Activated CD8-positive, alpha-beta T cell treated with anti-CD3 and anti-CD28 coated beads for 36 hours (primary cell): ENCODE measurements at regions not wholly inside any gene's neighbourhood (a gene's known extent, or its start where the extent isn't known, plus 50 kb on each side); places are given as distances from the start of the nearest gene placed in this dataset.

Experiments
- ATAC-seq: fragments of 200-7000 bp; cut with Tn5 transposase; one replicate; pipeline ENCODE4 v1.10.0; 2021; ENCODE audit warnings: mild to moderate bottlenecking, moderate library complexity
- CTCF ChIA-PET: fragments of 350-600 bp; sonication (Branson Sonifier 250); formaldehyde crosslinking; loops from one replicate; lab custom pipeline; 2021; ENCODE audit warnings: antibody characterized with exemption; lab: Charles Lee
- POLR2A ChIA-PET: fragments of 350-600 bp; sonication (Branson Sonifier 250); formaldehyde crosslinking; loops from one replicate; lab custom pipeline; 2021; ENCODE audit warnings: antibody characterized with exemption; lab: Charles Lee
- DNase-seq: peaks from one replicate; pipeline ENCODE4 v3.0.0-alpha.2; 2020
- H3K27ac Mint-ChIP-seq: one replicate; pipeline ENCODE4 v1.8.0; 2021; ENCODE audit warnings: mild to moderate bottlenecking, mixed read lengths
- H3K27me3 Mint-ChIP-seq: one replicate; pipeline ENCODE4 v1.8.0; 2021; ENCODE audit warnings: mixed read lengths
- H3K36me3 Mint-ChIP-seq: one replicate; pipeline ENCODE4 v1.8.0; 2021; ENCODE audit warnings: low read depth, mixed read lengths
- H3K4me1 Mint-ChIP-seq: one replicate; pipeline ENCODE4 v1.8.0; 2021; ENCODE audit warnings: low read depth, mixed read lengths
- H3K4me3 Mint-ChIP-seq: one replicate; pipeline ENCODE4 v1.8.0; 2021; ENCODE audit warnings: mild to moderate bottlenecking, moderate library complexity, mixed read lengths
- H3K9me3 Mint-ChIP-seq: one replicate; pipeline ENCODE4 v1.8.0; 2021; ENCODE audit warnings: mixed read lengths
- CTCF ChIP-seq: fragments of 200-600 bp; IDR thresholded peaks from one replicate; pipeline ENCODE4 v1.8.0; 2022; ENCODE audit warnings: antibody characterized with exemption, mild to moderate bottlenecking
- intact Hi-C: fragments of 100-400 bp; cut with micrococcal nuclease; formaldehyde crosslinking; loops from one replicate; pipeline ENCODE4 v1.10.0; 2022

- Mint-ChIP-seq H3K27me3 (peaks cover 13% of the 10 kb centered on the region), H3K4me3 (no peak overlapping the region), H3K36me3 (no peaks in the 10 kb centered on the region), H3K9me3 (no peaks in the 10 kb centered on the region), H3K4me1 (peaks cover 1% of the 10 kb centered on the region), H3K27ac (no peak overlapping the region)
- intact Hi-C loops: no loop called here
- no peak for TF ChIP-seq CTCF
- DNase-seq (no peak), ATAC-seq (no peak)
- CTCF ChIA-PET: no interaction called here
- POLR2A ChIA-PET: interaction anchor here (0.8 kb wide), 1 partner anchor 12 kb away, joined by 3 read pairs; no protein-coding TSS in a partner anchor
These were observed 229.0 kb upstream of the RAB4A start for GRCh38 chr1:229041946-229042345.

DNA sequence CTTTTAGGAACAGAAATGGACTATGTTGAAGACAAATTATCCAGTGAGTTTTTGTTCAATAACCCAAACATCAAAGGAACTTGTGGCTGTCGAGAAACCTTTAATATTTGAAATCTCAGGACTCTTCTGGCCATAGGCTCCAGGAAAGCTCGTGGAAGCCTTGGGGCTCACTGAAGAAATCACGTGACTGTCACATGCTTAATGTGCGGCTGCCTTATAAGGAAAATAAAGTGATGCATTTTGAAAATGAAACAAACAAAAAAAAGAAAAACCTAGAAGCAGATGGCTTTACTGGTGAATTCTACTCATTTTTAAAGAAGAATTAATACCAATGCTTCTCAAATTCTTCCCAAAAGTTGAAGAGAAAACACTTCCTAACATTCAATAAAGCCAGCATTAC lies 228.4 kb upstream of the RAB4A start:
- DNase-seq: no peak
- peaks cover 13% of the 10 kb centered on the region for H3K27me3 Mint-ChIP-seq
- POLR2A ChIA-PET: no interaction called here

GRCh38 chr1:229043115-229043514 lies 227.8 kb upstream of the RAB4A start:
- ATAC-seq: no peak
- H3K27ac Mint-ChIP-seq: no peak overlapping the region
- H3K4me3 Mint-ChIP-seq: no peak overlapping the region
- H3K36me3 Mint-ChIP-seq: no peaks in the 10 kb centered on the region
- POLR2A ChIA-PET: no interaction called here
- no peaks in the 10 kb centered on the region for H3K9me3 Mint-ChIP-seq
- intact Hi-C loops: no loop called here
- CTCF ChIA-PET: no interaction called here
- TF ChIP-seq CTCF: no peak
- no peak for DNase-seq
- peaks cover 13% of the 10 kb centered on the region for H3K27me3 Mint-ChIP-seq
- no peaks in the 10 kb centered on the region for H3K4me1 Mint-ChIP-seq

More for the DNA sequence above, 228.4 kb upstream of the RAB4A start:
- intact Hi-C loops: no loop called here
- Mint-ChIP-seq H3K9me3 (no peaks in the 10 kb centered on the region), H3K4me1 (no peaks in the 10 kb centered on the region), H3K36me3 (no peaks in the 10 kb centered on the region), H3K4me3 (no peak overlapping the region), H3K27ac (no peak overlapping the region)
- ATAC-seq: no peak
- no peak for TF ChIP-seq CTCF
- CTCF ChIA-PET: no interaction called here

DNA sequence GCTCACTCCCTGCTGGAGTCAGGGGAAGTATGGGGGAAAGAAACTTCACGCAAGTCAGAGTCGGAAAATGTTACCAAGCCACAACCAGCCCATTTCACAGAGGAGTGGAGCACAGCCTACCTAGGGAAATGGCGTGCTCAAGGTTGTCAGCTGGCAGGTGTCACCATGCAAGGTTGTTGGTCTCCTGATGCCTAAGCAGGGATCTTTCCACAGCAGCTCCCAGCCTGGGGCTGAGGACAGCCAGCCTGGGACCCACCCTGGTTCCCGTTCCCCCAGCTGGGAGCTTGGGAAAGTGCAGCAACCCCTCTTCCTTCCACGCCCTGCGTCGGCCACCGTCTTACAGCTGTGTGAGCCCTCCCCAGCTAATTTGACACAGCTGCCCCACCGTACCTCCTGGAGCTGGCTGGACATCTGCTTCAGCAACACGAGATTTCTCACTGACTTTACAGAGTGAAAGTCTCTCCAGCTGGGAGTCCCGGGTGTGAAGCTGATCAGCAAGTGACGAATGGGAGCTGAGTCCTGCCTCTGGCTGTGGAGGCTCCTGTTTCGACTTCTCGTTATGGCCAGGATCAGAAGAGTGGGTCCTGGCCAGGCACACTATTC lies 224.6 kb upstream of the RAB4A start:
- DNase-seq (no peak), ATAC-seq (no peak)
- no peaks in the 10 kb centered on the region for H3K36me3 Mint-ChIP-seq
- no peak overlapping the region for H3K27ac Mint-ChIP-seq
- H3K4me3 Mint-ChIP-seq: no peak overlapping the region
- ChIA-PET CTCF (interaction anchor here (0.9 to 1.3 kb wide), 2 partner anchors 12 to 181 kb away, joined by 3 to 5 read pairs; no protein-coding TSS in a partner anchor), POLR2A (no interaction called here)
- peaks cover 2% of the 10 kb centered on the region for H3K27me3 Mint-ChIP-seq
- no peak for TF ChIP-seq CTCF
- peaks cover 2% of the 10 kb centered on the region for H3K4me1 Mint-ChIP-seq
- intact Hi-C loops: no loop called here
- H3K9me3 Mint-ChIP-seq: no peaks in the 10 kb centered on the region

GRCh38 chr1:229047161-229047839 lies 223.6 kb upstream of the RAB4A start:
- CTCF ChIA-PET: interaction anchor here (0.9 to 1.3 kb wide), 2 partner anchors 13 to 180 kb away, joined by 3 to 5 read pairs; no protein-coding TSS in a partner anchor
- no peak for ATAC-seq

More at GRCh38 chr1:229047161-229047839, 223.6 kb upstream of the RAB4A start:
- H3K27me3 Mint-ChIP-seq: peaks cover 2% of the 10 kb centered on the region
- no peak overlapping the region for H3K27ac Mint-ChIP-seq
- intact Hi-C loops: no loop called here
- peaks cover 2% of the 10 kb centered on the region for H3K4me1 Mint-ChIP-seq
- H3K9me3 Mint-ChIP-seq: peaks cover 2% of the 10 kb centered on the region
- H3K36me3 Mint-ChIP-seq: no peaks in the 10 kb centered on the region
- no peak for DNase-seq
- H3K4me3 Mint-ChIP-seq: no peak overlapping the region
- POLR2A ChIA-PET: no interaction called here
- TF ChIP-seq CTCF: no peak
